PC-9 (cell line): ENCODE measurements at regions not wholly inside any gene's neighbourhood (a gene's known extent, or its start where the extent isn't known, plus 50 kb on each side); places are given as distances from the start of the nearest gene placed in this dataset.

Experiments
- EZH2 ChIP-seq: fragments of 200-600 bp; sonication (generic); IDR thresholded peaks from 2 replicates; pipeline ENCODE4 v1.8.0; 2017; ENCODE audit warnings: antibody characterized with exemption, low read depth
- TF ChIP-seq, protein P1 (sequence below): fragments of 200-600 bp; sonication (generic); conservative IDR thresholded peaks from 2 replicates; pipeline ENCODE4 v1.6.1; 2017; ENCODE audit warnings: mixed run types, antibody characterized with exemption, mild to moderate bottlenecking, moderate library complexity

DNA sequence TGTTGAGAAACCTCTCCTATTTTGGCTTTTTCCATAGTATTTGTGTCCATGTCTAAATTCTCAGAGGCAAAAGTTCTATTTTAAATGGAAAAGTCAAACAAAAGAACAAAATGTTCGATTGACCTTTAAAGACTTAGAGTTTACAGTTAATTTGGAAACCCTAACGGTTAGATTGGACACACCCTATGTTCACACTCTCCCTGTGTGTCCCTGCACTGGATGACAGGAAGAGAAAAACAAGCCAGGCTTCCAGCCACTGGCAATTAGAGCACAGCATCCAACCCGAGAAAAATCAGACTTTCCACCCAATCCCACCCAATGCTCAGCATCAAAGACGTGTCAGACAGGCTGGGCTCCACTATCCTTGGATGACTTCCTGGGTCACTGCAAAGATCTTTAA lies 241.3 kb downstream of the TBXT start:
- TF ChIP-seq, protein P1, sequence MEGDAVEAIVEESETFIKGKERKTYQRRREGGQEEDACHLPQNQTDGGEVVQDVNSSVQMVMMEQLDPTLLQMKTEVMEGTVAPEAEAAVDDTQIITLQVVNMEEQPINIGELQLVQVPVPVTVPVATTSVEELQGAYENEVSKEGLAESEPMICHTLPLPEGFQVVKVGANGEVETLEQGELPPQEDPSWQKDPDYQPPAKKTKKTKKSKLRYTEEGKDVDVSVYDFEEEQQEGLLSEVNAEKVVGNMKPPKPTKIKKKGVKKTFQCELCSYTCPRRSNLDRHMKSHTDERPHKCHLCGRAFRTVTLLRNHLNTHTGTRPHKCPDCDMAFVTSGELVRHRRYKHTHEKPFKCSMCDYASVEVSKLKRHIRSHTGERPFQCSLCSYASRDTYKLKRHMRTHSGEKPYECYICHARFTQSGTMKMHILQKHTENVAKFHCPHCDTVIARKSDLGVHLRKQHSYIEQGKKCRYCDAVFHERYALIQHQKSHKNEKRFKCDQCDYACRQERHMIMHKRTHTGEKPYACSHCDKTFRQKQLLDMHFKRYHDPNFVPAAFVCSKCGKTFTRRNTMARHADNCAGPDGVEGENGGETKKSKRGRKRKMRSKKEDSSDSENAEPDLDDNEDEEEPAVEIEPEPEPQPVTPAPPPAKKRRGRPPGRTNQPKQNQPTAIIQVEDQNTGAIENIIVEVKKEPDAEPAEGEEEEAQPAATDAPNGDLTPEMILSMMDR = no peak
- no peak for TF ChIP-seq EZH2
